Upper lobe of right lung (tissue), 1 donor: ENCODE measurements at regions not wholly inside any gene's neighbourhood (a gene's known extent, or its start where the extent isn't known, plus 50 kb on each side); places are given as distances from the start of the nearest gene placed in this dataset.

ENCODE experiments used
- ATAC-seq: fragments of 200-7000 bp; cut with Tn5 transposase; one replicate; pipeline ENCODE4 v1.9.1; 2020; ENCODE audit warnings: mild to moderate bottlenecking, moderate library complexity
- DNase-seq: peaks from one replicate; pipeline ENCODE4 v3.0.0-alpha.2; 2020
- H3K27ac ChIP-seq: fragments of 200-600 bp; one replicate; pipeline ENCODE4 v1.8.0; 2022
- H3K27me3 ChIP-seq: fragments of 200-600 bp; one replicate; pipeline ENCODE4 v1.8.0; 2022; ENCODE audit warnings: mild to moderate bottlenecking
- H3K36me3 ChIP-seq: fragments of 200-600 bp; one replicate; pipeline ENCODE4 v1.8.0; 2022
- H3K4me1 ChIP-seq: fragments of 200-600 bp; one replicate; pipeline ENCODE4 v1.8.0; 2022
- H3K4me3 ChIP-seq: fragments of 200-600 bp; one replicate; pipeline ENCODE4 v1.8.0; 2022; ENCODE audit warnings: mild to moderate bottlenecking
- H3K9me3 ChIP-seq: fragments of 200-600 bp; one replicate; pipeline ENCODE4 v1.8.0; 2022
- intact Hi-C: fragments of 100-400 bp; cut with DNase I; formaldehyde crosslinking; loops from one replicate; pipeline ENCODE4 v1.11.0; 2022
- TF ChIP-seq, protein P1 (sequence below): fragments of 200-600 bp; IDR thresholded peaks from one replicate; pipeline ENCODE4 v1.8.0; 2022; ENCODE audit warnings: antibody characterized with exemption
- donor health status: DM: no; HTN: yes; CAD: no; lungs with severe emphysema.

GRCh38 chr17:62865586-62865985 lies 57.5 kb upstream of the MARCHF10 start:
- H3K9me3 ChIP-seq, result no peaks in the 10 kb centered on the region
- DNase-seq, result no peak
- H3K27ac ChIP-seq, result no peak overlapping the region
- no peak for ATAC-seq
- H3K36me3 ChIP-seq, result no peaks in the 10 kb centered on the region
- H3K27me3 ChIP-seq, result no peaks in the 10 kb centered on the region
- TF ChIP-seq, protein P1, sequence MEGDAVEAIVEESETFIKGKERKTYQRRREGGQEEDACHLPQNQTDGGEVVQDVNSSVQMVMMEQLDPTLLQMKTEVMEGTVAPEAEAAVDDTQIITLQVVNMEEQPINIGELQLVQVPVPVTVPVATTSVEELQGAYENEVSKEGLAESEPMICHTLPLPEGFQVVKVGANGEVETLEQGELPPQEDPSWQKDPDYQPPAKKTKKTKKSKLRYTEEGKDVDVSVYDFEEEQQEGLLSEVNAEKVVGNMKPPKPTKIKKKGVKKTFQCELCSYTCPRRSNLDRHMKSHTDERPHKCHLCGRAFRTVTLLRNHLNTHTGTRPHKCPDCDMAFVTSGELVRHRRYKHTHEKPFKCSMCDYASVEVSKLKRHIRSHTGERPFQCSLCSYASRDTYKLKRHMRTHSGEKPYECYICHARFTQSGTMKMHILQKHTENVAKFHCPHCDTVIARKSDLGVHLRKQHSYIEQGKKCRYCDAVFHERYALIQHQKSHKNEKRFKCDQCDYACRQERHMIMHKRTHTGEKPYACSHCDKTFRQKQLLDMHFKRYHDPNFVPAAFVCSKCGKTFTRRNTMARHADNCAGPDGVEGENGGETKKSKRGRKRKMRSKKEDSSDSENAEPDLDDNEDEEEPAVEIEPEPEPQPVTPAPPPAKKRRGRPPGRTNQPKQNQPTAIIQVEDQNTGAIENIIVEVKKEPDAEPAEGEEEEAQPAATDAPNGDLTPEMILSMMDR, result no peak
- no peak overlapping the region for H3K4me3 ChIP-seq
- H3K4me1 ChIP-seq, result no peaks in the 10 kb centered on the region
- intact Hi-C loops, result no loop called here

GRCh38 chr17:62862251-62862650 lies 54.1 kb upstream of the MARCHF10 start:
- DNase-seq (no peak), ATAC-seq (no peak)
- Histone ChIP-seq H3K9me3 (no peaks in the 10 kb centered on the region), H3K36me3 (no peaks in the 10 kb centered on the region), H3K27me3 (no peaks in the 10 kb centered on the region), H3K27ac (no peak overlapping the region), H3K4me1 (peaks cover 4% of the 10 kb centered on the region), H3K4me3 (no peak overlapping the region)
- TF ChIP-seq, protein P1, result no peak
- intact Hi-C loops, result no loop called here

DNA sequence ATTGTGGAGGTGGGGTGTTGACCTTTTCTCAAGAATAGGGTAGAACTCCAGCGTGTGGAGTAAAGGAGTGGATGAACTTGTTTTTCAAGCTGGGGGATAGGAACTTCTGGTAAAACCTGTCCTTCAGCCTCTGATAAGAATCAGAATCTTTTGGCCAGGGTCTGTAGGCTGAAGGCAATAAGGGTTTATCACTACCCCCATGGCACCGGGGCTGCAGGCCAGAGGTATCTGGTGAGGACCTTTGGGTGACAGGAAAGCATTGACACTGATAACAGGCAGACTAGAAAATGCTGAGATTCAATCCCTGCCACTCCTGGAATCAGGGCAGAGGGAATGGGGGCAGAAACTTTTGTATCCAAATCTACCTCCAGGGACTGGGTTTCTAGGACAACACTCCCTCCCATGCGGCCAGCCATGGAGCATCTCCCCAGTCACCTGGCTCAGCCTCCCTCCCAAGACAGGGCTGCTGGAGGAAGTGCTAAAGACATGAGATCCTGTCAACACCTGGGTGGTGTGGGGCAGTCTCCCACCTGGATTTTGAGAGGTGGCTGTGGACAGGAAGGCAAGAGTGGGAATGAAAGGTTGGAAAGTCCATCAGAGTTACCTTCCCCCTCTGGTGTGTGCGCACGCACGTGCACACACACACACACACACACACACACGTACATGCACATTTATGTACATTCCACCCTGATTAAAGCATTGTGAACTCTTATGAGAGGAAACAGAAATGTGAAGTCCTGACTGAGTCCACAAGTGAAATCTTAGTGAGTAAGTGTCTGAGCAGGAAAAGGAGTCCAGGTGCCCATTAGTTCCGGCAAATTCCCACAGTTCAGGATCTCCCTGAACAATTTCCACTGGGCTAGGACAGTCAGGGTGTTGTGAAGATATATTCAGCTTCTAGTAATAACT lies 53.1 kb upstream of the MARCHF10 start:
- peak; percentile 59 for ATAC-seq
- Histone ChIP-seq H3K4me1 (peaks cover 4% of the 10 kb centered on the region), H3K27ac (peak overlapping the region; percentile 17), H3K36me3 (no peaks in the 10 kb centered on the region), H3K9me3 (no peaks in the 10 kb centered on the region), H3K4me3 (no peak overlapping the region), H3K27me3 (no peaks in the 10 kb centered on the region)
- no peak for DNase-seq
- TF ChIP-seq, protein P1, result no peak
- intact Hi-C loops, result no loop called here

DNA sequence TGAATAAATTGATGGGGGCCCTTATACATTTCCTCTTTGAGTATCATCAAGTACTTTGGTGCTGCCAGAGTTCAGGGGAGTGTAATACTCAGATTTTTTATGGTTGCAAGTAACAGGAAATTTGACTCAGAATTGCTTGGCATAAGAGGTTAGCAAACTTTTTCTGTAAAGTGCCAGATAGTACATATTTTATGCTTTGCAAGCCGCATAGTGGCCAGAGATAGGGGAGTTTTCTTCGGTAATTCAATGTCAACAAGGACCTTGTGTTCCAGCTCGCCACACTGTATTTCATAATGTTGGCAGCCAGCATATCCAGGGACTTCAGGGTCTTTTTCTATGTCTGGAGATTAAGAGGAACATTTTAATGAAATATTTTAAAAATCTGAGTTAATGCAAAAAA lies 51.0 kb upstream of the MARCHF10 start:
- peaks cover 4% of the 10 kb centered on the region for H3K4me1 ChIP-seq
- intact Hi-C loops, result no loop called here
- no peak overlapping the region for H3K4me3 ChIP-seq
- H3K9me3 ChIP-seq, result no peaks in the 10 kb centered on the region
- ATAC-seq (peak; percentile 67), DNase-seq (no peak)
- TF ChIP-seq, protein P1, result no peak
- H3K36me3 ChIP-seq, result no peaks in the 10 kb centered on the region
- no peaks in the 10 kb centered on the region for H3K27me3 ChIP-seq
- H3K27ac ChIP-seq, result no peak overlapping the region
